Peyer's patch (tissue), 4 donors: ENCODE measurements at regions not wholly inside any gene's neighbourhood (a gene's known extent, or its start where the extent isn't known, plus 50 kb on each side); places are given as distances from the start of the nearest gene placed in this dataset.

Experiments
- POLR2A ChIP-seq, 2 donors: fragments of 450-650 bp; IDR thresholded peaks; one replicate each; pipeline ENCODE4 v1.5.1; 2017; ENCODE audit warnings: antibody characterized with exemption in 2 of 2, mild to moderate bottlenecking in 2 of 2, moderate library complexity in 2 of 2
- TF ChIP-seq, protein P1 (sequence below), 6 experiments: fragments of 450-650 bp in 4 of 6; fragments of 200-600 bp in 2 of 6; sonication (generic) in 1 of 6; IDR thresholded peaks; one replicate each; pipeline ENCODE4 v1.5.1; 2017 to 2019; ENCODE audit warnings: antibody characterized with exemption in 6 of 6, mild to moderate bottlenecking in 3 of 6, moderate library complexity in 1 of 6

DNA sequence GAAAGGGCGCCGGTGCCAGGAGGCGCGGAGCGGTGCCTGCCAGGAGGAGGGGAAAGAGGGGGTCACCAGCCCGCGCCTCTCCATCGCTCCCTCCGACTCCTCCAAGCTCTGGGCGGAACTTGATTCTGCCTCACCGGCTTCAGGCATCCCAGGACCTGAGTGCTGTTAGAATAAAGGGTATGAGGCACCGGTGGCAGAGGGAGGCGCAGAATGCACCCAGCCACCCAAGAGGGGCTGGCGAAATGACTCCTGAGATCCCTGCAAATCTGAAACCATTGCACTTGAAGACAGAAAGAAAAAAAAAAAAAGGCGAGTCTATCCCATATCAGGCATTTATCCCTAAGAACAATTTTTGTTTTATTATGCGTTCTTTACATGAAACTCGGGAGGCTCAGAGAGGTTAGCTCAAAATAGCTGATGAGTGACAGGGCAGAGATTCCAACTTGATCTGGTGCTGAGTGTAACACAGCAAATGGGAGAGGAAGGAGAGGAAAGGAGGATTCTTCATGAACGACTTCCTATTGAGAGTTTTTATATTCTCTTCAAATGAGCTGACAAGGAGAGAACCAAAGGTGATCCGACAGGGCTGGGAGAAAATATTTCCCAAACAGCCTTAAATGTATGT is 157.0 kb upstream of the FRMD4B start:
- TF ChIP-seq, protein P1, sequence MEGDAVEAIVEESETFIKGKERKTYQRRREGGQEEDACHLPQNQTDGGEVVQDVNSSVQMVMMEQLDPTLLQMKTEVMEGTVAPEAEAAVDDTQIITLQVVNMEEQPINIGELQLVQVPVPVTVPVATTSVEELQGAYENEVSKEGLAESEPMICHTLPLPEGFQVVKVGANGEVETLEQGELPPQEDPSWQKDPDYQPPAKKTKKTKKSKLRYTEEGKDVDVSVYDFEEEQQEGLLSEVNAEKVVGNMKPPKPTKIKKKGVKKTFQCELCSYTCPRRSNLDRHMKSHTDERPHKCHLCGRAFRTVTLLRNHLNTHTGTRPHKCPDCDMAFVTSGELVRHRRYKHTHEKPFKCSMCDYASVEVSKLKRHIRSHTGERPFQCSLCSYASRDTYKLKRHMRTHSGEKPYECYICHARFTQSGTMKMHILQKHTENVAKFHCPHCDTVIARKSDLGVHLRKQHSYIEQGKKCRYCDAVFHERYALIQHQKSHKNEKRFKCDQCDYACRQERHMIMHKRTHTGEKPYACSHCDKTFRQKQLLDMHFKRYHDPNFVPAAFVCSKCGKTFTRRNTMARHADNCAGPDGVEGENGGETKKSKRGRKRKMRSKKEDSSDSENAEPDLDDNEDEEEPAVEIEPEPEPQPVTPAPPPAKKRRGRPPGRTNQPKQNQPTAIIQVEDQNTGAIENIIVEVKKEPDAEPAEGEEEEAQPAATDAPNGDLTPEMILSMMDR (IDR thresholded peaks at IDR 0.05): no peak
- TF ChIP-seq POLR2A (IDR thresholded peaks at IDR 0.05): no peak
